SK-N-SH (cell line): ENCODE measurements at regions not wholly inside any gene's neighbourhood (a gene's known extent, or its start where the extent isn't known, plus 50 kb on each side); places are given as distances from the start of the nearest gene placed in this dataset.

Experiments used
- CTCF ChIA-PET: fragments of 300-600, 350-600 bp; formaldehyde crosslinking; extraction: SDS; loops from one replicate; lab custom pipeline; 2021; lab: Yijun Ruan, JAX
- POLR2A ChIA-PET: fragments of 350-600 bp; sonication (Branson Sonifier 250); formaldehyde crosslinking; extraction: SDS; loops from one replicate; lab custom pipeline; 2020; ENCODE audit warnings: antibody characterized with exemption, inconsistent platforms; lab: Yijun Ruan, JAX
- DNase-seq: peaks from one replicate; pipeline ENCODE4 v3.0.0; 2012
- H2AFZ ChIP-seq: fragments of 200-600 bp; sonication (generic); 2 replicates; pipeline ENCODE4 v1.8.1; 2016; ENCODE audit warnings: antibody characterized with exemption, mild to moderate bottlenecking, low read depth
- H3F3A ChIP-seq: fragments of 200-600 bp; sonication (generic); replicated peaks from 2 replicates; pipeline ENCODE3; 2016; ENCODE audit warnings: antibody characterized with exemption, mild to moderate bottlenecking; ENCODE audit not compliant: insufficient read depth
- H3K27ac ChIP-seq, 2 experiments: fragments of 200-500 bp in 1 of 2; fragments of 200-600 bp in 1 of 2; sonication (Bioruptor generic) in 1 of 2; sonication (generic), shearing (Covaris generic) in 1 of 2; 2 replicates each; pipeline versions ENCODE4 v1.5.1 to v1.6.1; 2014 to 2016; ENCODE audit warnings: low read depth in 2 of 2, inconsistent platforms in 1 of 2, low read length in 1 of 2, mild to moderate bottlenecking in 1 of 2, mixed read lengths in 1 of 2
- H3K27me3 ChIP-seq: fragments of 200-600 bp; sonication (generic), shearing (Covaris generic); 2 replicates; pipeline ENCODE4 v1.6.1; 2016; ENCODE audit warnings: mixed run types; ENCODE audit not compliant: insufficient read depth
- H3K36me3 ChIP-seq, 2 experiments: fragments of 200-500 bp in 1 of 2; fragments of 200-600 bp in 1 of 2; sonication (Bioruptor generic) in 1 of 2; sonication (generic) in 1 of 2; replicated peaks in 1 of 2; 2 replicates each; pipeline versions ENCODE3 to v1.5.1; 2014 to 2016; ENCODE audit warnings: low read length in 1 of 2, mild to moderate bottlenecking in 1 of 2; ENCODE audit not compliant: insufficient read depth in 2 of 2, control insufficient read depth in 1 of 2
- H3K4me1 ChIP-seq, 2 experiments: fragments of 200-500 bp in 1 of 2; fragments of 200-600 bp in 1 of 2; sonication (Bioruptor generic) in 1 of 2; sonication (generic), shearing (Covaris generic) in 1 of 2; 2 replicates each; pipeline versions ENCODE4 v1.5.1 to v1.6.1; 2014 to 2016; ENCODE audit warnings: low read depth in 1 of 2, low read length in 1 of 2, mixed run types in 1 of 2; ENCODE audit not compliant: insufficient read depth in 2 of 2, control insufficient read depth in 1 of 2
- H3K4me2 ChIP-seq: fragments of 200-600 bp; sonication (generic), shearing (Covaris generic); 2 replicates; pipeline ENCODE4 v1.6.1; 2017; ENCODE audit warnings: mixed run types
- H3K4me3 ChIP-seq, 2 experiments: fragments of 200-500 bp in 1 of 2; fragments of 200-600 bp in 1 of 2; sonication (Bioruptor generic) in 1 of 2; sonication (generic), shearing (Covaris generic) in 1 of 2; 2 replicates each; pipeline versions ENCODE4 v1.5.1 to v1.8.1; 2014 to 2016; ENCODE audit warnings: low read depth in 2 of 2, inconsistent platforms in 1 of 2, low read length in 1 of 2, mild to moderate bottlenecking in 1 of 2, mixed read lengths in 1 of 2, moderate library complexity in 1 of 2
- H3K79me2 ChIP-seq: fragments of 200-600 bp; sonication (generic); 2 replicates; pipeline ENCODE4 v1.8.1; 2017; ENCODE audit warnings: mild to moderate bottlenecking; ENCODE audit not compliant: insufficient read depth
- H3K9ac ChIP-seq: fragments of 200-600 bp; sonication (generic); 2 replicates; pipeline ENCODE4 v1.6.1; 2017; ENCODE audit warnings: mixed run types
- H3K9me2 ChIP-seq: fragments of 200-600 bp; sonication (generic); 2 replicates; pipeline ENCODE4 v1.6.1; 2017; ENCODE audit warnings: mixed run types
- H3K9me3 ChIP-seq: fragments of 200-600 bp; sonication (generic); 2 replicates; pipeline ENCODE4 v1.6.1; 2017; ENCODE audit warnings: mixed run types, mild to moderate bottlenecking, moderate library complexity
- H4K20me1 ChIP-seq: fragments of 200-600 bp; sonication (generic); 2 replicates; pipeline ENCODE4 v1.6.1; 2017; ENCODE audit warnings: mild to moderate bottlenecking, mixed run types; ENCODE audit not compliant: insufficient read depth
- CHD2 ChIP-seq: fragments of 150-350 bp; IDR thresholded peaks from 2 replicates; pipeline ENCODE4 v1.6.1; 2018; ENCODE audit warnings: low read length; ENCODE audit not compliant: partially characterized antibody
- EP300 ChIP-seq, 2 experiments: IDR thresholded peaks; 2 replicates each; pipeline versions ENCODE4 v1.4.0 to v1.6.1; 2012; ENCODE audit warnings: borderline replicate concordance in 1 of 2, low read depth in 1 of 2, low read length in 1 of 2
- EZH2phosphoT487 ChIP-seq: fragments of 200-600 bp; sonication (generic); IDR thresholded peaks from 2 replicates; pipeline ENCODE4 v1.6.1; 2017; ENCODE audit warnings: low read depth, mixed run types, mild to moderate bottlenecking, antibody characterized with exemption, moderate library complexity, borderline replicate concordance
- FOSL2 ChIP-seq: IDR thresholded peaks from 2 replicates; pipeline ENCODE4 v1.4.0; 2012; ENCODE audit warnings: low read depth, mild to moderate bottlenecking, moderate library complexity, borderline replicate concordance
- GABPA ChIP-seq: IDR thresholded peaks from 2 replicates; pipeline ENCODE4 v1.4.0; 2012; ENCODE audit warnings: low read depth, mild to moderate bottlenecking
- NRF1 ChIP-seq: IDR thresholded peaks from 2 replicates; pipeline ENCODE4 v1.6.1; 2012; ENCODE audit warnings: low read depth, mild to moderate bottlenecking, low read length
- RCOR1 ChIP-seq: fragments of 150-350 bp; IDR thresholded peaks from 2 replicates; pipeline ENCODE4 v1.6.1; 2017; ENCODE audit warnings: antibody characterized with exemption, low read length
- RXRA ChIP-seq: IDR thresholded peaks from 2 replicates; pipeline ENCODE4 v1.4.0; 2012; ENCODE audit warnings: low read depth, mild to moderate bottlenecking, borderline replicate concordance
- SIN3A ChIP-seq: IDR thresholded peaks from 2 replicates; pipeline ENCODE4 v1.6.1; 2012; ENCODE audit warnings: low read depth, mild to moderate bottlenecking, low read length, moderate library complexity, borderline replicate concordance
- YY1 ChIP-seq: IDR thresholded peaks from 2 replicates; pipeline ENCODE4 v1.4.0; 2012; ENCODE audit warnings: low read depth, mild to moderate bottlenecking
- WGBS: methylation state at CpG from one replicate; pipeline ENCODE4 v1.1.6; 2017; ENCODE audit warnings: low lambda C conversion rate; 5-methylcytosine and 5-hydroxymethylcytosine counted together
- TF ChIP-seq, protein P1 (sequence below): IDR thresholded peaks from 2 replicates; pipeline ENCODE4; 2012
- TF ChIP-seq, protein P2 (sequence below): IDR thresholded peaks from 2 replicates; pipeline ENCODE4 v1.4.0; 2012; ENCODE audit warnings: low read depth, borderline replicate concordance
- TF ChIP-seq, protein P3 (sequence below): IDR thresholded peaks from 2 replicates; pipeline ENCODE4 v1.4.0; 2012; ENCODE audit warnings: low read depth, borderline replicate concordance
- TF ChIP-seq, protein P4 (sequence below): IDR thresholded peaks from 2 replicates; pipeline ENCODE4 v1.6.1; 2012; ENCODE audit warnings: mild to moderate bottlenecking, low read depth, low read length, moderate library complexity
- TF ChIP-seq, protein P5 (sequence below): IDR thresholded peaks from 2 replicates; pipeline ENCODE4 v1.4.0; 2012; ENCODE audit warnings: low read depth

DNA sequence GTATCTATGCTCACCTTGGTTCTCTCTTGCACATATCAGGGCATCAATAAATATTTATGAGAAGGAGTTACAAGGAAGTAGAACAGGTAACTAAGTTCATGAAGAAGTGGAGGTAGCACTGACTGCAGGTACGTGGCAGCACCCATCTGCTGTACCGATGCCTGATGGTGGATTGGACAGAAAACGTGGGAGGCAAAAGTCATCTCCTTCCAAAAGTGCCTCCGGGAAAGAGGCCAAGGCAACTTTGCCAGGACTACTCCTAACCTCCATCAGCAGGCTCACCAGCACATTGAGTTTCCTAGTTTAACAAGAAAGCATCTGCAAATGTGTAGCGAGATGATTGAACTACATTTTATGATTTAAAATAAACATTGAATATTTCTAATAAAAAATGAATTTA is 248.8 kb downstream of the ANKRD7 start:
- Histone ChIP-seq H3K36me3 (no peaks in the 10 kb centered on the region), H2AFZ (no peak overlapping the region), H3K4me1 (no peaks in the 10 kb centered on the region), H3K79me2 (no peaks in the 10 kb centered on the region), H3K27me3 (no peaks in the 10 kb centered on the region), H3K4me3 (no peak overlapping the region), H3F3A (no peaks in the 10 kb centered on the region), H3K9me2 (no peaks in the 10 kb centered on the region; the same call in 1 of the 2 replicates), H4K20me1 (no peaks in the 10 kb centered on the region), H3K4me2 (no peak overlapping the region), H3K9ac (no peak overlapping the region), H3K9me3 (no peaks in the 10 kb centered on the region), H3K27ac (no peak overlapping the region)
- TF ChIP-seq EP300 (IDR thresholded peaks at IDR 0.05; ENCODE audit: borderline replicate concordance in 1 of 2, low read depth in 1 of 2, low read length in 1 of 2) (no peak), RCOR1 (no peak), YY1 (no peak)
- TF ChIP-seq, protein P1, sequence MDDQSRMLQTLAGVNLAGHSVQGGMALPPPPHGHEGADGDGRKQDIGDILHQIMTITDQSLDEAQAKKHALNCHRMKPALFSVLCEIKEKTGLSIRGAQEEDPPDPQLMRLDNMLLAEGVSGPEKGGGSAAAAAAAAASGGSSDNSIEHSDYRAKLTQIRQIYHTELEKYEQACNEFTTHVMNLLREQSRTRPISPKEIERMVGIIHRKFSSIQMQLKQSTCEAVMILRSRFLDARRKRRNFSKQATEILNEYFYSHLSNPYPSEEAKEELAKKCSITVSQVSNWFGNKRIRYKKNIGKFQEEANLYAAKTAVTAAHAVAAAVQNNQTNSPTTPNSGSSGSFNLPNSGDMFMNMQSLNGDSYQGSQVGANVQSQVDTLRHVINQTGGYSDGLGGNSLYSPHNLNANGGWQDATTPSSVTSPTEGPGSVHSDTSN = no peak
- TF ChIP-seq, protein P2, sequence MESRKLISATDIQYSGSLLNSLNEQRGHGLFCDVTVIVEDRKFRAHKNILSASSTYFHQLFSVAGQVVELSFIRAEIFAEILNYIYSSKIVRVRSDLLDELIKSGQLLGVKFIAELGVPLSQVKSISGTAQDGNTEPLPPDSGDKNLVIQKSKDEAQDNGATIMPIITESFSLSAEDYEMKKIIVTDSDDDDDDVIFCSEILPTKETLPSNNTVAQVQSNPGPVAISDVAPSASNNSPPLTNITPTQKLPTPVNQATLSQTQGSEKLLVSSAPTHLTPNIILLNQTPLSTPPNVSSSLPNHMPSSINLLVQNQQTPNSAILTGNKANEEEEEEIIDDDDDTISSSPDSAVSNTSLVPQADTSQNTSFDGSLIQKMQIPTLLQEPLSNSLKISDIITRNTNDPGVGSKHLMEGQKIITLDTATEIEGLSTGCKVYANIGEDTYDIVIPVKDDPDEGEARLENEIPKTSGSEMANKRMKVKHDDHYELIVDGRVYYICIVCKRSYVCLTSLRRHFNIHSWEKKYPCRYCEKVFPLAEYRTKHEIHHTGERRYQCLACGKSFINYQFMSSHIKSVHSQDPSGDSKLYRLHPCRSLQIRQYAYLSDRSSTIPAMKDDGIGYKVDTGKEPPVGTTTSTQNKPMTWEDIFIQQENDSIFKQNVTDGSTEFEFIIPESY = no peak
- ChIA-PET POLR2A (no interaction called here), CTCF (no interaction called here)
- 11% methylated on average over 5 of the region's 5 CpGs for WGBS
- no peak for DNase-seq

DNA sequence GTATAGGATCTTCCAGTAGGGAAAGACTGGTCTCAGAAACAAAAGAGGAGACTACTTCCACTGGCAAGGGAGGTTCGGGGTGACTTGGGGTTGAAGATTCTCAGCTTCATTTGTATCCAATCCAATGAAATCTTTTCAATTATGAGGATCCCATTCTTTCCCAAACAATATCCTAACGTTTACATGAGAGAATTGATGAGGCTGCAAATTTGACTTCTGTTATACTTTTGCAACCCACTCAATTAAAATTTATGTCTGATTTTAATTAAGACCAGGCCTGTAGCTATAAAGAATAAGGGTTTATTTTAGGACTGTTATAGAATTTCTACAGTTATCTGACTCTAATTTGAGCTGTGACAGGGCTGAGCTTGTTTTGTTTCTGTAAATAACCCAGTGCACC is 251.5 kb downstream of the ANKRD7 start:
- H3K27me3 ChIP-seq = no peaks in the 10 kb centered on the region
- H3K36me3 ChIP-seq = no peaks in the 10 kb centered on the region
- H3F3A ChIP-seq = no peaks in the 10 kb centered on the region
- ChIA-PET CTCF (interaction anchor here (0.6 to 1.3 kb wide), 2 partner anchors 118 to 397 kb away, joined by 3 read pairs; no protein-coding TSS in a partner anchor), POLR2A (no interaction called here)
- H3K9ac ChIP-seq = no peak overlapping the region
- no peaks in the 10 kb centered on the region for H3K4me1 ChIP-seq
- no peaks in the 10 kb centered on the region for H3K79me2 ChIP-seq
- H3K4me2 ChIP-seq = no peak overlapping the region
- H4K20me1 ChIP-seq = no peaks in the 10 kb centered on the region
- no peak for DNase-seq
- WGBS = 22% methylated on average over 2 of the region's 2 CpGs
- no peaks in the 10 kb centered on the region for H3K9me2 ChIP-seq
- no peak overlapping the region for H3K27ac ChIP-seq
- H3K9me3 ChIP-seq = no peaks in the 10 kb centered on the region
- no peak overlapping the region for H2AFZ ChIP-seq
- H3K4me3 ChIP-seq = no peak overlapping the region
- TF ChIP-seq, protein P3, sequence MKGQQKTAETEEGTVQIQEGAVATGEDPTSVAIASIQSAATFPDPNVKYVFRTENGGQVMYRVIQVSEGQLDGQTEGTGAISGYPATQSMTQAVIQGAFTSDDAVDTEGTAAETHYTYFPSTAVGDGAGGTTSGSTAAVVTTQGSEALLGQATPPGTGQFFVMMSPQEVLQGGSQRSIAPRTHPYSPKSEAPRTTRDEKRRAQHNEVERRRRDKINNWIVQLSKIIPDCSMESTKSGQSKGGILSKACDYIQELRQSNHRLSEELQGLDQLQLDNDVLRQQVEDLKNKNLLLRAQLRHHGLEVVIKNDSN = no peak
- TF ChIP-seq, protein P2 = no peak
- TF ChIP-seq EZH2phosphoT487 = no peak
- TF ChIP-seq YY1 = no peak
- TF ChIP-seq, protein P4, sequence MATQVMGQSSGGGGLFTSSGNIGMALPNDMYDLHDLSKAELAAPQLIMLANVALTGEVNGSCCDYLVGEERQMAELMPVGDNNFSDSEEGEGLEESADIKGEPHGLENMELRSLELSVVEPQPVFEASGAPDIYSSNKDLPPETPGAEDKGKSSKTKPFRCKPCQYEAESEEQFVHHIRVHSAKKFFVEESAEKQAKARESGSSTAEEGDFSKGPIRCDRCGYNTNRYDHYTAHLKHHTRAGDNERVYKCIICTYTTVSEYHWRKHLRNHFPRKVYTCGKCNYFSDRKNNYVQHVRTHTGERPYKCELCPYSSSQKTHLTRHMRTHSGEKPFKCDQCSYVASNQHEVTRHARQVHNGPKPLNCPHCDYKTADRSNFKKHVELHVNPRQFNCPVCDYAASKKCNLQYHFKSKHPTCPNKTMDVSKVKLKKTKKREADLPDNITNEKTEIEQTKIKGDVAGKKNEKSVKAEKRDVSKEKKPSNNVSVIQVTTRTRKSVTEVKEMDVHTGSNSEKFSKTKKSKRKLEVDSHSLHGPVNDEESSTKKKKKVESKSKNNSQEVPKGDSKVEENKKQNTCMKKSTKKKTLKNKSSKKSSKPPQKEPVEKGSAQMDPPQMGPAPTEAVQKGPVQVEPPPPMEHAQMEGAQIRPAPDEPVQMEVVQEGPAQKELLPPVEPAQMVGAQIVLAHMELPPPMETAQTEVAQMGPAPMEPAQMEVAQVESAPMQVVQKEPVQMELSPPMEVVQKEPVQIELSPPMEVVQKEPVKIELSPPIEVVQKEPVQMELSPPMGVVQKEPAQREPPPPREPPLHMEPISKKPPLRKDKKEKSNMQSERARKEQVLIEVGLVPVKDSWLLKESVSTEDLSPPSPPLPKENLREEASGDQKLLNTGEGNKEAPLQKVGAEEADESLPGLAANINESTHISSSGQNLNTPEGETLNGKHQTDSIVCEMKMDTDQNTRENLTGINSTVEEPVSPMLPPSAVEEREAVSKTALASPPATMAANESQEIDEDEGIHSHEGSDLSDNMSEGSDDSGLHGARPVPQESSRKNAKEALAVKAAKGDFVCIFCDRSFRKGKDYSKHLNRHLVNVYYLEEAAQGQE = no peak
- no peak for TF ChIP-seq NRF1
- TF ChIP-seq, protein P5, sequence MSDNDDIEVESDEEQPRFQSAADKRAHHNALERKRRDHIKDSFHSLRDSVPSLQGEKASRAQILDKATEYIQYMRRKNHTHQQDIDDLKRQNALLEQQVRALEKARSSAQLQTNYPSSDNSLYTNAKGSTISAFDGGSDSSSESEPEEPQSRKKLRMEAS = no peak
- TF ChIP-seq FOSL2 = no peak
- TF ChIP-seq, protein P1 = no peak
- no peak for TF ChIP-seq RXRA
- no peak for TF ChIP-seq SIN3A
- TF ChIP-seq CHD2 = no peak
- TF ChIP-seq GABPA = no peak
